ENCODE measurements at regions not wholly inside any gene's neighbourhood (a gene's known extent, or its start where the extent isn't known, plus 50 kb on each side); places are given as distances from the start of the nearest gene placed in this dataset.

GRCh38 chr15:59953392-59953883, 50.7 kb upstream of the FOXB1 start:
- peak; percentile 9 for DNase-seq (ENCODE audit: low read depth)

GRCh38 chr15:59952960-59953359, 51.2 kb upstream of the FOXB1 start:
- no peak for DNase-seq (ENCODE audit: low read depth)

GRCh38 chr15:59950603-59951388, 53.3 kb upstream of the FOXB1 start:
- DNase-seq (ENCODE audit: low read depth) = no peak

DNA sequence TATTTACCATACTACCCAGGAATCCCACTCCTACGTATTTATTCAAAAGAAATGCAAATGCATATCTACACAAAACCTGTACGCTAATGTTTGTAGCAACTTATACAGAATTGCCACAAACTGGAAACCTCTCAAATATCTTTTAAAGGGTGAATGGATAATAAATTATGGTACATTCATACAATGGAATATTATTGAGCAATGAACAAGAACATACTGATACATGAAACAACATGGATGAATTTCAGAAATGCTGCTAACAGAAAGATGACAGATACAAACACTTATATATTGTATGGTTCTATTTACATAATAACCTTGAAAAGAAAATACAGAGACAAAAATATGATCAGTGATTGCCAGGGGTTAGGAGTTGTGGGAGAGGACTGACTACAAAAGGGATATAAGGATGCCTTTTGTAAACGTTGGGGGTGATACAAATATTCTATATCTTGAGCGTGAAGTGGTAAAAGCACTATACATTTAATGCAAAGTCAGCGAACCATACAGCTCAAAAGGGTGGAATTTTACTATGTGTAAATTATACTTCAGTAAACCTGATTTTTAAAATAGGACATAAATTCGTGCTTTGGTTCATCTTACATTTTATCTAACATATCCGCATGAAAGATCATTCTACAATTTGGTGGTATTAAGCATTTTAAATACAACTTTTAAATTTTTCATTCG, 55.0 kb upstream of the FOXB1 start:
- no peak for DNase-seq (ENCODE audit: low read depth)

- peak; percentile 40 for DNase-seq (ENCODE audit: low read depth)
These were observed 58.0 kb upstream of the FOXB1 start for GRCh38 chr15:59946084-59946483.

GRCh38 chr15:59945036-59945435, 59.1 kb upstream of the FOXB1 start:
- no peak for DNase-seq (ENCODE audit: low read depth)

- no peak for DNase-seq (ENCODE audit: low read depth)
These were observed 62.5 kb upstream of the FOXB1 start for GRCh38 chr15:59941612-59942011.

DNA sequence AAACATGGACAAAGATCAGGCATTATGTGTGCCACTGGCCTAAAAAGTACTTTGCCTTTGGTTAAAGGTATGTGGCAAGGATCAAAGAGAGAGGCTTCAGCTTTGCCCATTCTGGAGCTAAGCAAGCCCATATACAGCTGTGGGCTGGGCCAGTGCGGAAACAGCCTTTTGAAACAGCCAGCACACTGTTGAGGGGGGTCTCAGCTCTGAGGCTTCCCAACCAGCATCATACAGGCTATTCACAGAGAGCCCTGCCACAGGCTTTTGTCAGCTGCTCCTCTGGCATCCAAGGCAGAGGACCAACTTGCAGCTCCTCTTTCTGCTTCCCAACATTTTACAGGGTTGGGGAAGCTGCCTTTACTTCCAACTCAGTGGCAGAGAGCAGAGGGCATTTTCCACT, 63.2 kb upstream of the FOXB1 start:
- no peak for DNase-seq (ENCODE audit: low read depth)

DNA sequence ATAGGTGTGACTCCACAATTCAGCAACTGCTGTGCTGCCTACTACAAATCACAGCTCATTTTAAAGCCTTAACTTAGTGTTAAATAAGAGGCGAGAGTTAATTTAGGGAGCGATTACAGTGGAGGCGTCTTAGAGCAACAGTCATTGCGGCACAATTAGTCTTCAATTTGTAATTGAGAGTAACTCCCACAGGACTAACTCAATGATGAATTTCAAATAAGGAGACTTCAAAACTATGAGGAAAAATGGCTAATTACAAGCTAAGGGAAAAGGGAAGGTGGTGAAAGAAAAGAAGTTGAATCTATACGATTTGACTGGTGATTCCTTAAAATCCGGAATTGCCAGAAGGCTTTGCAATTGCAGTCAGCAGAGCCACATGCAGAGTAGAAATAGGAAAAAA, 63.7 kb upstream of the FOXB1 start:
- DNase-seq (ENCODE audit: low read depth) = no peak

- DNase-seq (ENCODE audit: low read depth) = no peak
These were observed 67.4 kb upstream of the FOXB1 start for GRCh38 chr15:59936741-59937140.

DNA sequence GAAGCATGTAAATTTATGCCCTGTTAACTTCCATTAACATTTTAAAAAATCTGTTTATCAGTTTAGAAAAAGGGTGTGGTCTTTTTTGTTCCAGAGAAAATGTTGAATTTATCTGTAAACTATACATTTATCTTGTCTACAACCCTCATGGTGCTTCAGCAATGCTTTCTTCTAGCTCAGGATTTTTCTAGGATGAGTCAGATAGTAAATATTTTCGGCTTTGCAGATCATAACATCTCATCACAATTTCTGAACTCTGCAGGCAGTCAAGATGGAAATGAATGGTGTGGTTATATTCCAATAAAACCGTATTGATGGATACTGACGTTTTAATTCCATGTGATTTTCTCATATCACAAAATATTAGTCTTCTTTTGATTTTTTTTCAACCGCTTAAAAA, 70.5 kb upstream of the FOXB1 start:
- DNase-seq (ENCODE audit: low read depth) = no peak

- no peak for DNase-seq (ENCODE audit: low read depth)
These were observed 72.4 kb upstream of the FOXB1 start for GRCh38 chr15:59931646-59932261.

- no peak for DNase-seq (ENCODE audit: low read depth)
These were observed 79.1 kb upstream of the FOXB1 start for GRCh38 chr15:59924812-59925522.

GRCh38 chr15:59924096-59924495, 80.0 kb upstream of the FOXB1 start:
- DNase-seq (ENCODE audit: low read depth) = no peak

DNA sequence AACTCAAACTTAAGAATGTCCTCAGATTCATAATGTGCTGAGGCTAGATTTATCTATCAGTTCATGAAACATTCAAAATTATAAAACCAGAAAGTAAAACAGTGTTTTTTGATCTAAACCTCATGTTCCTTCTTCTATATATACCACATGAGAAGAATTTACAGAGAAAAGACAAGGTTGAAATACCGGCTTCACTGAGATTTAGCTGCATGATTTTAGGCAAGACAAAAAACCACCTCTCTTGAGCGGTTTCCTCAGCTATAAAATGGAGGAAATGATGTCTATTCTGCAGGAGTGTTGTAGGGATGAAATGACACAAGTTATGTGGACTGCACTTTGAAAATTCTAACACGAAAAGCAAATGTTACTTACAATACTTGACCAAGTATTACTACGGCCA, 80.6 kb upstream of the FOXB1 start:
- no peak for DNase-seq (ENCODE audit: low read depth)

DNA sequence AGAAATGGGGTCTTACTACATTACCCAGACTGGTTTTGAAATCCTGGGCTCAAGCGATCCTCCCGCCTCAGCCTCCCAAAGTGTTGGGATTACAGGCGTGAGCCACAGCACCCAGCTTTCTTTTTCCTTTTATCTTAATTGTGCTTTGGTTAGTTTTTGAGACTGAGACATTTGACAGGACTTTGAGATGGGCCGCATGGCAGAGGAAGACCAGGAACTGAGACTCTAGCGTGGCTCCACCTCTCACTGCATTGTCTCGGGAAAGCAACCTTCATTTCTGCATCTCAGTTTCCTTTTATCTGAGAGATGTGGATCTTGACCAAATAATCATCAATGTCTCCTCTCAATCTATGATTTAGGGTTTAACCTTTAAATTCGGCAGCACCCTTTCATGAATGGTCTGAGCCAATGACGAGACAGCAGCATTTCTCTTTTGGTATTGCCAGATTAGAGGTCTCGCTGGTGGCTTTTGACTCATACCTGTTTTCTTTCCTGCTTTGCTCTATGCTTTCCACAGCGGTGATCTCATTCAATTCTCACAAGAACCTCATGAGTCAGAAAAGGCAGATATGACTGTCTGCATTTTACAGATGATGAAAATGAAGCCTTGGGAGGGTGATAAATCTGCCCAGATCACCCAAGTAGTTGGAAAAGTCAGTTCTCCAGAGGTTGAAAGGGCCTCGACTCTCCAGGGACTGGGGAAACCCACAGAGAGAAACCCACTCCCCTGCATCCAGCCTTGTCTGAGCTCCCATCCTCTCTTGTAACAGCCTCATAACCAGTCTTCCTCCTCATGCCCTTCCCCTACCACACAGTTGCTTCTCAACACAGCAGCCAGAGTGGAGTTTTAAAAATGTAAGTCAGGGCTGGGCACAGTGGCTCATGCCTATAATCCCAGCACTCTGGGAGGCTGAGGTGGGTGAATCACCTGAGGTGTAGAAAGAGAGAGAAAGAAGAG, 84.8 kb upstream of the FOXB1 start:
- DNase-seq (ENCODE audit: low read depth) = peak; percentile 42

DNA sequence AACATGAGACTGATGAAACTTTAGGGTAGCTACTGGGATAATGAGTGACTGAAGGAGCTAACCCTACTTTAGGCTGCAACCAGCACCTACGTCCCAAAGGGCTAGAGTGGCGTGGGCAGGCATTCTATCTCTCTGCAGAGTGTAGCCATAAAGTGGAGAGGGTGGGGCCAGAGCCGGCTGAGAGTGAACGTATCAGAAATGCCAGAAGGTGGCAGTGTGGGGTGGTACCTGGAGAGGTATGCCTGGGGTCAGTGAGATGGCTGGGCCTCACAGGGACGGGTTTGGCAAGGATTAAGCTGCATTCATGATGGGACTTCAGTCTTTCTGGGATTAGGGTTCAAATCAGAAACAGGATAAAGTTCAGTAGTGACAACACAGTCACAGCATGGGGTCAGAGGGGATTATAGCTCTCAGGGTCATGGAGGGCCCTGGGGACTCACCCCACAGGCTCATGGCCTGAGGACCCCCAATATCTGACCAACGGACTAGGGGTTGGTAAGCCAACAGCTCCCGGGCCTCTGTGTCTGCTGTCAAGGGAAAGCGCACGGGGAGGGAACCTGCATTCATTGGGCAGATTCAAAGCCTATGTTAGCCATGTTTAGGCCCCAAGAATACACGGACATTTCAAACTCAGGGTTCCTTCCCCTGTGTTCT, 86.5 kb upstream of the FOXB1 start:
- peak; percentile 28 for DNase-seq (ENCODE audit: low read depth)

DNA sequence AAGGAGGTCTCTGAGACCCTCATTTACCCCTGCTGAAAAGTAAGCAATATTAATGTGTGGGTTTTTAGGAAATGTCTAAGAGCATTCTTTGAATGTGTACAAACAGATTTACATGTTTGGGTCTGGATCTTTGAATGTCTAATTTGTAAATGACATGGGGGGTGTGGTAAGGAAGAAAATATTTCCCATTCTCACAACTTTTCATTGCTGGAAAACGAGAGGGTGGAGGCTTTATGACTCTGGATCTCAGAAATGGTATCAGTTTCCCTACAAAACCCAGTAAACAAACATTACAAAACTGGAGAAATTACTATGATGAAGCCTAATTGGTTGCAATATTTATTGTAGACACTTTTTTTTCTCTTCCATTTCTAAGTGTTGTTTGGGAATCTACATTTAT, 98.1 kb upstream of the FOXB1 start:
- no peak for DNase-seq (ENCODE audit: low read depth)

DNA sequence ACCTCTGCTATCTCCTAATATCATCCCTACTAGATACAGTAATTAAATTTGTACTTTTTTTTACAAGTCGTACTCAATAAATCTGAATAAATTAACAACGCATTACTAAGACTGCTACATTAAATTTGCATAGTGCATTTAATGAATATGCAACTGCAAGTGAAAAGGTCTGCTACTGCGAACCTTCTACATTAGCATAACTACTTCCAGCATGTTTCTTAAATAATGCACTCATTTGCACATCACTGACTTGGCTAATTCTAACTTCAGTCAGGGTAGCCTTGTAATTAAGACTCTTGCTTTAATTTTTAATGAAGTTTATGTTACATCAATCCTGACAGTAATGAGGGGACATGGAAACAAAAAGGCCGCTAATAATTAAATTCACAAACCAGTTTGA, 98.9 kb upstream of the FOXB1 start:
- DNase-seq (ENCODE audit: low read depth) = no peak

DNA sequence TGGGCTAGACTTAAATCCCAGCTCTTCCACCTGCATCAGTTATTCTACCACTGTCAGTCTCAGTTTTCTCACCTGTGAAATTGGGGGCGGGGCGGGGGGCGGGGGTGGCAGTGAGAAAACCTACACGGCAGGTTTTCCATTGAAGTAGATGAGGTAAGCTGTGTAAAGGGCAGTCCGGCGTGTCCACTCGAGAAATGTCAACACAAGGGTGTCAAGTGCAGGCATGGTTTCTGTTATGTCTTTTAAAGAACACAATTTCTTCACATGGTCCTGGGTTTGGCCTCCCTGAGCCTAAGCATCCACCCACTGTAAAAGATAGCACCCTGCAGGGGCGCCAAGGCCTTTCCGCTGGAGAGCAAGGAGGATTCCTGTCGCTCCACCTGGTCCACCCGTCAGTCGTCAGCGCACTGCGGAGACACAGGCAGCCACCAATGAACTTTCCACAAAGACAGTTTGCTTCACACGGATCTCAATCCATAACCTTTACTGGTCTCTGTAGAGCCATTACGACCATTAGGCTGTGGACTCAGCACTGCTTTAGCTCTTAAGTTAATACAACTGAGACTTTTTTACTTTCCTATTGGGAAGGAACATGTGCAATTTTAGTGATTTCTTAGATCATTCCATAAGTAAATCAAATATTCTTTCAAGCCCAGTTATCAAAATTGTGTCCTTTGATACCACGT, 99.5 kb upstream of the FOXB1 start:
- no peak for DNase-seq (ENCODE audit: low read depth)
